ENCODE measurements at regions not wholly inside any gene's neighbourhood (a gene's known extent, or its start where the extent isn't known, plus 50 kb on each side); places are given as distances from the start of the nearest gene placed in this dataset.

DNA sequence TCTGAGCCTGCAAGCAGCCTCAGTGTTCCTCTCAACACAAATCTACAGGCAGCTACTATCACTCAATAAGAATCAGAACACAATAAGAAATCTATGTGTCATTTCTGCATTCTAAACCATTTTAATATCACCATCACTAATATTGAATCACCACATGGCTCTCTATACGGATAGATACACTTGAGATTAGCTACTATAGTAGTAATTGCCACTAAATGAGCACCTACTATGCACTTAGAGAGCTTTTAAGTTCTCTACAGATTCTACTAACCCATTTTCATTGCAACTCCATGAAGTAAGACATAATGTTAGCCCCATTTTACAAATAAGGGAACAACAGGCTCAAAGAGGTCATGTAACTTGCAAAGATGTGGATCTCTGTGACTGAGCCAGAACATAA is 132.8 kb upstream of the DYNLRB2 start:
- Mint-ChIP-seq H3K36me3 (ENCODE audit: low read depth) (no peaks in the 10 kb centered on the region), H3K9me3 (ENCODE audit: insufficient read depth) (no peaks in the 10 kb centered on the region), H3K27ac (no peak overlapping the region), H3K4me1 (ENCODE audit: low read depth) (no peaks in the 10 kb centered on the region), H3K27me3 (ENCODE audit: low read depth) (peaks cover 3% of the 10 kb centered on the region), H3K4me3 (no peak overlapping the region)
- ChIA-PET POLR2A (no interaction called here), CTCF (no interaction called here)
- DNase-seq (no peak), ATAC-seq (no peak)

DNA sequence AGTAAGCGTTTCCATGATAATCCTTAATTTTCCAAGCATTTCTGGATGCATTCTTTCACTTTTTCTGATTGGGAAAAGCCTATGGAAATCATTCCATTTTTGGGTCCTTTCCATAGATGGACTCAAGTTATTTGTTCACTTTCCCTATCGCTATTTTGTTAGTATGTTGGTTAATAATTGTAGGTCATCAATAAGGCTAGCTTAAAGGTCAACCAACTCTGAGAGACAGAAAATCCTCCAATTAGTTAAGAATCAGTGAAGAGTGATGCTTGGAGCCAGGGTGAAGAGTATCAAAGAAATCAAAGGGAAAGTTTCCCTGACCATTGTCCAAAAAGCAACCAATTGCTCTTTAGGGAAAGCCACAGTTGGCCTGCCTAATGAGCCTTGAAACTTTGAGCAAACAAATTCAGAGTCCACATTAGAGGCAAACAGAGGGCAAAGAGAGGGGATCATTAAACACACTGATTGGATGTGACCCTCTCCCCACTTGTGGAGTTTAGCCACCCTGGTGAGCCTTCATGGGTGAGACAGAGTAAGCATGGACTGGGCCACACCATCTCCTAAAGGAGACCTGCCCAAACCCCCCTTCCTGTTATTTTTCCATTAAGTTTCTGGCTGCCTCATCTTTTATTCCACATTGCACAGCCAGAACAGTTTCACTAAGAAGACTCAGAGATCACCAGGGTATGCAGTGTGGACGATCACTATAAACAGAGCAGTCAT is 133.4 kb upstream of the DYNLRB2 start:
- no peaks in the 10 kb centered on the region for H3K9me3 Mint-ChIP-seq (ENCODE audit: insufficient read depth)
- POLR2A ChIA-PET: no interaction called here
- no peak overlapping the region for H3K4me3 Mint-ChIP-seq
- ATAC-seq (no peak), DNase-seq (no peak)
- peaks cover 3% of the 10 kb centered on the region for H3K27me3 Mint-ChIP-seq (ENCODE audit: low read depth)
- H3K36me3 Mint-ChIP-seq (ENCODE audit: low read depth): no peaks in the 10 kb centered on the region
- CTCF ChIA-PET: no interaction called here
- no peak overlapping the region for H3K27ac Mint-ChIP-seq
- no peaks in the 10 kb centered on the region for H3K4me1 Mint-ChIP-seq (ENCODE audit: low read depth)

DNA sequence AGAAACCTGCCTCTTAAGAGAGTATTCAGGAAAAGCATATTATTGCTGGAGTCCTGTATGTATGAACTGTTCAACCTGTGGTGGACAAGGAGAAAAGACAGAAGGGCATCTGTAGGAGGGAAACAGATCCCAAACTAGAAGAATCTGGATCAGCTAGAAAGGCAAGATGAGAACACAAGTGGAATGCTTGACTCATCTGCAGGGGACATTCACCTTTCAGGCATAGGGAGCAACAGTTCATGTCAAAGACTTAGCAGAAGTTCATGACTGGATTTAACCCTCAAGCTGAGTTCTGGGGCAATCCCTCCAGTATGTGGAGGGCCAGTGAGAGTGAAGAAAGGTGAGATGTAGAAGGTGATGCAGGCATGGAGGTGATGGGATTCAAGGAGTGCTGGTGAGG is 135.9 kb upstream of the DYNLRB2 start:
- ChIA-PET CTCF (no interaction called here), POLR2A (no interaction called here)
- H3K9me3 Mint-ChIP-seq (ENCODE audit: insufficient read depth): no peaks in the 10 kb centered on the region
- H3K36me3 Mint-ChIP-seq (ENCODE audit: low read depth): no peaks in the 10 kb centered on the region
- H3K4me3 Mint-ChIP-seq: no peak overlapping the region
- H3K27ac Mint-ChIP-seq: no peak overlapping the region
- peaks cover 3% of the 10 kb centered on the region for H3K27me3 Mint-ChIP-seq (ENCODE audit: low read depth)
- no peak for ATAC-seq
- DNase-seq: no peak
- no peaks in the 10 kb centered on the region for H3K4me1 Mint-ChIP-seq (ENCODE audit: low read depth)

- ATAC-seq (no peak), DNase-seq (no peak)
- Mint-ChIP-seq H3K27me3 (ENCODE audit: low read depth) (peaks cover 3% of the 10 kb centered on the region), H3K27ac (no peak overlapping the region), H3K36me3 (ENCODE audit: low read depth) (no peaks in the 10 kb centered on the region), H3K9me3 (ENCODE audit: insufficient read depth) (no peaks in the 10 kb centered on the region), H3K4me1 (ENCODE audit: low read depth) (no peaks in the 10 kb centered on the region), H3K4me3 (no peak overlapping the region)
- POLR2A ChIA-PET: interaction anchor here (0.6 kb wide), 1 partner anchor 502 kb away, joined by 3 read pairs; no protein-coding TSS in a partner anchor
- CTCF ChIA-PET: no interaction called here
Observed at GRCh38 chr16:80403894-80404293, 136.9 kb upstream of the DYNLRB2 start.

- no peak overlapping the region for H3K27ac Mint-ChIP-seq
- no peaks in the 10 kb centered on the region for H3K4me1 Mint-ChIP-seq (ENCODE audit: low read depth)
- H3K9me3 Mint-ChIP-seq (ENCODE audit: insufficient read depth): no peaks in the 10 kb centered on the region
- H3K36me3 Mint-ChIP-seq (ENCODE audit: low read depth): no peaks in the 10 kb centered on the region
- ChIA-PET POLR2A (no interaction called here), CTCF (no interaction called here)
- ATAC-seq (no peak), DNase-seq (no peak)
- peaks cover 3% of the 10 kb centered on the region for H3K27me3 Mint-ChIP-seq (ENCODE audit: low read depth)
- no peak overlapping the region for H3K4me3 Mint-ChIP-seq
Observed at GRCh38 chr16:80390871-80391489, 149.8 kb upstream of the DYNLRB2 start.

DNA sequence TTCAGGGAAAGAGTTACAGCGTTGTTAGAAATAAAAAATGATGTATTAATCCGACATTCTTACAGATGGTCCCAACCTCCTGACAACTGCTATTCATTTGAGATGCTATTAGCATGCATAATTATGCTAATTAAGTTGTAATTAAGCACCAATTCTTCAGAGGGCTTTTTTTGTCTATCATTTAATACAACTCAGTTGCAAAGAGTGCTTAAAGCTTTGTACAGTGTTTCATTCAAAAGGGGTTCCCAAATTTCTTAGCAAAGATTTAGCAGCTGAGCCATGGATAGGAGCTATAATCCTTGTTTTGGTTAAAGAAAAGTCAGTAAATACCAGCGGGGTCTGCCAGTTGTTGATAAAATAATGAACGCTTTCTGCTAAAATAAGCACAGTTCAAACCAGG is 150.7 kb upstream of the DYNLRB2 start:
- Mint-ChIP-seq H3K27ac (no peak overlapping the region), H3K27me3 (ENCODE audit: low read depth) (peaks cover 3% of the 10 kb centered on the region), H3K4me3 (no peak overlapping the region), H3K4me1 (ENCODE audit: low read depth) (no peaks in the 10 kb centered on the region), H3K36me3 (ENCODE audit: low read depth) (no peaks in the 10 kb centered on the region), H3K9me3 (ENCODE audit: insufficient read depth) (no peaks in the 10 kb centered on the region)
- ChIA-PET CTCF (no interaction called here), POLR2A (no interaction called here)
- ATAC-seq: no peak
- no peak for DNase-seq

- CTCF ChIA-PET: no interaction called here
- no peak for ATAC-seq
- H3K27me3 Mint-ChIP-seq (ENCODE audit: low read depth): peaks cover 3% of the 10 kb centered on the region
Observed at GRCh38 chr16:80389338-80389737, 151.5 kb upstream of the DYNLRB2 start.

DNA sequence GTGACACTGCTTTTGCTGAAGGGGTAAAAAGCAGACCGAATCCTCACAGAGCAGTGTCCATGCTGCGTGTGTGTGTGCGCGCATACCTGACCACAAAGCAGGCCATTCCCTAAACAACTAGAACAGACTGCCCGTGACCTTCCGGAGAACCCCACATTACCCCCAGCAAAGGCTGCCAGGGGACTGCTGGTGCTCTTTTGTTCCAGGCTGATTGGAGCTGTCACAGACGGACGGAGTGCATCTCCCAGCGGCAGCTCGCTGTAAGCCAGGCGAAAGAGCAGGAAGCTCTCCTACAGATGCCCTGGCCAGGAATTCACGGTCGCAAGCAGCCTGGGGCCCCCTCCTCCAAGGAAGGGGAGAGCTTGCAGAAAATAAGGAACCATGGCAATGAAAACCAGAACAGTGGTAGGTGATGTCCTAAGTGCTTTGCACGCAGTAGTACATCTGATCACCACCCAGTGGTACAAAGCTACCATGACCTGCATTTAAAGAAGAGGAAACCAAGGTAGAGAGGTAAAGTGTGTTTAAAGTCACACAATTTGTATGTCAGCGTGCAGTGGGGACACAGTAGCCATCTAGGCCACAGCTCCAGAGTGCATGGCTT is 153.4 kb upstream of the DYNLRB2 start:
- Mint-ChIP-seq H3K36me3 (ENCODE audit: low read depth) (no peaks in the 10 kb centered on the region), H3K9me3 (ENCODE audit: insufficient read depth) (no peaks in the 10 kb centered on the region), H3K27ac (no peak overlapping the region), H3K4me1 (ENCODE audit: low read depth) (no peaks in the 10 kb centered on the region), H3K4me3 (no peak overlapping the region), H3K27me3 (ENCODE audit: low read depth) (peaks cover 3% of the 10 kb centered on the region)
- POLR2A ChIA-PET: interaction anchor here (0.6 kb wide), 1 partner anchor 265 kb away, joined by 3 read pairs; no protein-coding TSS in a partner anchor
- CTCF ChIA-PET: no interaction called here
- ATAC-seq: no peak
- DNase-seq: no peak

More at GRCh38 chr16:80389338-80389737, 151.5 kb upstream of the DYNLRB2 start:
- Mint-ChIP-seq H3K27ac (no peak overlapping the region), H3K9me3 (ENCODE audit: insufficient read depth) (no peaks in the 10 kb centered on the region), H3K36me3 (ENCODE audit: low read depth) (no peaks in the 10 kb centered on the region), H3K4me1 (ENCODE audit: low read depth) (no peaks in the 10 kb centered on the region), H3K4me3 (no peak overlapping the region)
- no peak for DNase-seq
- POLR2A ChIA-PET: no interaction called here

DNA sequence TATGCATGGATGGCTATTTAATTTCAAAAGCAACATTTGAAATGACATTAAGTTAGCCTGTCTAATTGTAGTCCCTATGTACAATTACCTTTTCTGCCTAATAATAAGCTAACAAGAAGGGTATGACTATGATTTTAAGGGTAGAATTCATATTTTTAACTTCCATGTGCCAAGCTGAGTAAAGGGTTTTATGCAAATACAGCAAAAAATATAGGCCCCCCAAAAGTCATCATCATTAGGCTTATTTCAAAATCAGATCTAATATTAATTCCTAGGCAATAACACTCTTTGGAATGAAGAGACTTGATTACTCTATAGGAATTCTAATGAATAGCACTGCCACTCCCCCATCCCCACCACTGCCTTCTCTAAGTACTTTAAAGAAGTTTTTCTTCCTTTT is 155.9 kb upstream of the DYNLRB2 start:
- DNase-seq: no peak
- Mint-ChIP-seq H3K4me1 (ENCODE audit: low read depth) (no peaks in the 10 kb centered on the region), H3K27me3 (ENCODE audit: low read depth) (peaks cover 3% of the 10 kb centered on the region), H3K36me3 (ENCODE audit: low read depth) (no peaks in the 10 kb centered on the region), H3K9me3 (ENCODE audit: insufficient read depth) (no peaks in the 10 kb centered on the region), H3K4me3 (no peak overlapping the region), H3K27ac (no peak overlapping the region)
- POLR2A ChIA-PET: interaction anchor here (0.5 kb wide), 1 partner anchor 509 kb away, joined by 3 read pairs; no protein-coding TSS in a partner anchor
- CTCF ChIA-PET: no interaction called here
- no peak for ATAC-seq

DNA sequence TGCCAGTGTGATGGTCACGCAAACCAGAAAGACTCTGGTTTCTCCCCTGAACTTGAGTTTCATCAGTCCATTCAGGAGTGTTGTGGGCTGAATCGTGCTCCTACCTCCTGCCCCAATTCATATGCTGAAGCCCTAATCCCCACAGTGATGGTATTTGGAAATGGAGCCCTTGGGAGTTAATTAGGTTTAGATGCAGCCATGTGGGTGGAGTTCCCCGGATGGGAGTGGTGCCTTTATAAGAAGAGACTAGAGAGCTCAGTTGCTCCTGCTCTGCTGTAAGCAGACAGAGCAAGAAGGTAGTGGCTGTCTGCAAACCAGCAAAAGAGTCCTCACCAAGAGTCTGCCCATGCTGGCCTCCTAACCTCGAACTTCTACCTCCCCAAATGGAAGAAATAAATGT is 160.3 kb upstream of the DYNLRB2 start:
- H3K9me3 Mint-ChIP-seq (ENCODE audit: insufficient read depth): no peaks in the 10 kb centered on the region
- no peak overlapping the region for H3K4me3 Mint-ChIP-seq
- no peak for ATAC-seq
- POLR2A ChIA-PET: no interaction called here
- H3K36me3 Mint-ChIP-seq (ENCODE audit: low read depth): no peaks in the 10 kb centered on the region
- DNase-seq: no peak
- no peak overlapping the region for H3K27ac Mint-ChIP-seq
- CTCF ChIA-PET: no interaction called here
- H3K27me3 Mint-ChIP-seq (ENCODE audit: low read depth): no peaks in the 10 kb centered on the region
- no peaks in the 10 kb centered on the region for H3K4me1 Mint-ChIP-seq (ENCODE audit: low read depth)

DNA sequence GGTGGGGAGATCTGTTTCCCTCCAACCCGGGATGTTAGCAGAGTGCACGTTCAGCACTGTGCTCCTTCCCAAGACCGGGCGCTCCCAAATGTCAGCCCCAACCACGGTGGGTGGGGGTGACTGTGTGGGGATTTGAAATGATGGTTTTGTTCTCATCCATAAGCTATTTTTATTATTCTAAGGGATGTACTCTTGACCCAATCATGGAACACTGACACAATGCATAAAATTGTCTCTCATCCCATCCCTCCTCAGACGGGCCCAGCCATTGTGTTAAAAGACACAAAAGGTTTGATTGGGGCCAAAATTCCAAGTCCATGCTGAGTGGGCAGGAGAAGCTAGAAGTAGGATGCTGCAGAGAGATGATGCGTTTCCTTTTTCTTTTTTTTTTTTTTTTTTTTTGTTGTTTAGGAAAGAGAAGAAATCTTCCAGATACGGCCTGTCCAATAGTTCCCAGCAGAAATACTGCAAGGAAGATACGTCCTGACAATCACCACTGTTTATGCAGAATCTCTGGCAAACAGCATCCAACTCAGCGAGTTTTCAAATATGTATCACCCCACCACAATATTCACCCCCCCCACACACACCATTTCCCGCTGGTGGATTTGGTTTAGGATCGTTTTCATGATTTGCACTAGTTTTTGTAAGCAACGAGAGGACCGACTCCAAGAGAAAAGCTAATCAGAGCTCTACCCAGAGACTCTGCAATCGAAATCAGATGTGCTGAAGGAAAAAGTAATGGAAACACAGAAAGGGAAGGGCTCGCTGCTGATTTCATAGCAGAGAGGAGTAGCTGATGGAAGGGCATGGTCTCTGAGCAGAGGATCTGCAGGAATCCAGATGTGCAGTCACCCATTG is 163.5 kb upstream of the DYNLRB2 start:
- Mint-ChIP-seq H3K9me3 (ENCODE audit: insufficient read depth) (no peaks in the 10 kb centered on the region), H3K27ac (no peak overlapping the region), H3K4me3 (no peak overlapping the region), H3K36me3 (ENCODE audit: low read depth) (no peaks in the 10 kb centered on the region), H3K27me3 (ENCODE audit: low read depth) (no peaks in the 10 kb centered on the region), H3K4me1 (ENCODE audit: low read depth) (no peaks in the 10 kb centered on the region)
- ATAC-seq (no peak), DNase-seq (no peak)
- POLR2A ChIA-PET: no interaction called here
- CTCF ChIA-PET: no interaction called here

- POLR2A ChIA-PET: no interaction called here
- Mint-ChIP-seq H3K27ac (no peak overlapping the region), H3K4me3 (no peak overlapping the region), H3K9me3 (ENCODE audit: insufficient read depth) (no peaks in the 10 kb centered on the region), H3K27me3 (ENCODE audit: low read depth) (no peaks in the 10 kb centered on the region), H3K36me3 (ENCODE audit: low read depth) (no peaks in the 10 kb centered on the region), H3K4me1 (ENCODE audit: low read depth) (no peaks in the 10 kb centered on the region)
- ATAC-seq: no peak
- CTCF ChIA-PET: no interaction called here
- DNase-seq: no peak
Observed at GRCh38 chr16:80375973-80376372, 164.8 kb upstream of the DYNLRB2 start.
